Left cardiac atrium (tissue), 4 donors: ENCODE measurements at regions not wholly inside any gene's neighbourhood (a gene's known extent, or its start where the extent isn't known, plus 50 kb on each side); places are given as distances from the start of the nearest gene placed in this dataset.

Experiments used
- ATAC-seq, 2 donors: fragments of 200-7000 bp; cut with Tn5 transposase; one replicate each; pipeline ENCODE4 v1.9.1; 2020; ENCODE audit warnings: mild to moderate bottlenecking in 2 of 2, moderate library complexity in 2 of 2
- DNase-seq: peaks from one replicate; pipeline ENCODE4 v3.0.0-alpha.2; 2020
- intact Hi-C, 2 donors: fragments of 100-400 bp; cut with DNase I; formaldehyde crosslinking; loops; one replicate each; pipeline versions ENCODE4 v1.14.1 to v1.15.1; 2022 to 2023
- donor health status: DM: no; HTN: yes; CAD: no.
- donor health status: DM: no; HTN: yes; CAD: no; lungs with severe emphysema.
- donor health status: DM: yes; HTN: yes; CAD: no.
- donor health status: Dilated cardiomyopathy.

- intact Hi-C loops = no loop called here
- DNase-seq (no peak), ATAC-seq (no peak)
Observed at GRCh38 chr22:47630741-47631534, 868.5 kb downstream of the TBC1D22A start.

- intact Hi-C loops = no loop called here
- ATAC-seq (no peak), DNase-seq (no peak)
Observed at GRCh38 chr22:47629791-47630655, 867.6 kb downstream of the TBC1D22A start.

DNA sequence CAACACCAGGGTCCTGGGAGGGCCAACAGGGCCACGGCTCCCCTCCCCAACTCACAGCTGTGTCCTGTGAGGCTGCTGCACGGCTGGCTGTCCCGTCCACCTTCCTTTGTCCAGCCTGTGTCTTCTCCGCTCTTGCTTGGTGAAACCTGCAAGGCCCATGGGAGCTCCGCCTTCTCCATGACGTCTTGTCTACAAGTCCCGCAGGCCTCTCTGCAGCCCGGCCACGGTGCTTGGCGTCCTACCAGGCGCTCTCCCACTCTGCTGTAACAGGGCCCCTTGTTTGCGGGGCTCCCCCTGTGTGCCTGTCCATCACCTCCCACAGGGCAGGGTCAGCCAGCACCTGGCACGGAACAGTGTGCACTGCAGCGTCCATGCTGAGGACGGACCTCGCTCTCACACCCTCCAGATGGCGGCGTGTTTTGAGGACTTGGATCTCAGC lies 866.8 kb downstream of the TBC1D22A start:
- DNase-seq (no peak), ATAC-seq (no peak)
- intact Hi-C loops = no loop called here

DNA sequence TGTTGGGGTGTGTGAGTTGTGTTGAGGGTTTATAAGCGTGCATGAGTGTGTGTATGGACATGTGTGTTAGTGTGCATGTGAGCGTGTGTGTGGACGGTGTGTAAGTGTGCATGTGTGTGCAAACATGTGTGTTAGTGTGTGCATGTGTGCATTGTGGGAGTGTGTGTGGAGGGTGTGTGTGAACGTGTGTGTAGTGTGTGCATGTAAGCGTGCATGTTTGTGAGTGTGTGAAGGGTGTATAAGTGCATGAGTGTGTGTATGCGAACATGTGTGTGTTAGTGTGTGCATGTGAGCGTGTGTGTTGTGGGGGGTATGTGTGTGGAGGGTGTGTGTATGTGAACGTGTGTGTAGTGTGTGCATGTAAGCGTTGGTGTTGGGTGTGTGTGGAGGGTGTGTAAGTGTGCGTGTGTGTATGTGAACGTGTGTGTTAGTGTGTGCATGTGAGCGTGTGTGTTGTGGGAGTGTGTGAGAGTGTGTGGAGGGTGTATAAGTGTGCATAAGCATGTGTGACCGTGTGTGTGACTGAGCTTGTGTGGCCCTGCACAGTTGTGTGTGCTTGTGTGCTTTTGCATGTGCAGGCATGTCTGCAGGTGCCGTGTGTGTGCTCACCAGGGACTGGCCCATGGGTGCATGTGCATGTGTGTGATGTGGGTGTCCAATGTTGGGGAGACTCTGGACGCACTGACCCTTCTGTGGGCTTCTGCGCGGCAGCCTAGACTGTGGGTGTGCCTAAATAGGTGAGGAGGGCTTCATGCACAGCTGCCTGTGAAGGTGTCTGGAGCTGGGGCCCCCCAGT lies 866.2 kb downstream of the TBC1D22A start:
- intact Hi-C loops = no loop called here
- ATAC-seq (no peak), DNase-seq (no peak)

GRCh38 chr22:47627556-47628253 lies 865.3 kb downstream of the TBC1D22A start:
- no peak for ATAC-seq
- no peak for DNase-seq
- intact Hi-C loops = no loop called here

DNA sequence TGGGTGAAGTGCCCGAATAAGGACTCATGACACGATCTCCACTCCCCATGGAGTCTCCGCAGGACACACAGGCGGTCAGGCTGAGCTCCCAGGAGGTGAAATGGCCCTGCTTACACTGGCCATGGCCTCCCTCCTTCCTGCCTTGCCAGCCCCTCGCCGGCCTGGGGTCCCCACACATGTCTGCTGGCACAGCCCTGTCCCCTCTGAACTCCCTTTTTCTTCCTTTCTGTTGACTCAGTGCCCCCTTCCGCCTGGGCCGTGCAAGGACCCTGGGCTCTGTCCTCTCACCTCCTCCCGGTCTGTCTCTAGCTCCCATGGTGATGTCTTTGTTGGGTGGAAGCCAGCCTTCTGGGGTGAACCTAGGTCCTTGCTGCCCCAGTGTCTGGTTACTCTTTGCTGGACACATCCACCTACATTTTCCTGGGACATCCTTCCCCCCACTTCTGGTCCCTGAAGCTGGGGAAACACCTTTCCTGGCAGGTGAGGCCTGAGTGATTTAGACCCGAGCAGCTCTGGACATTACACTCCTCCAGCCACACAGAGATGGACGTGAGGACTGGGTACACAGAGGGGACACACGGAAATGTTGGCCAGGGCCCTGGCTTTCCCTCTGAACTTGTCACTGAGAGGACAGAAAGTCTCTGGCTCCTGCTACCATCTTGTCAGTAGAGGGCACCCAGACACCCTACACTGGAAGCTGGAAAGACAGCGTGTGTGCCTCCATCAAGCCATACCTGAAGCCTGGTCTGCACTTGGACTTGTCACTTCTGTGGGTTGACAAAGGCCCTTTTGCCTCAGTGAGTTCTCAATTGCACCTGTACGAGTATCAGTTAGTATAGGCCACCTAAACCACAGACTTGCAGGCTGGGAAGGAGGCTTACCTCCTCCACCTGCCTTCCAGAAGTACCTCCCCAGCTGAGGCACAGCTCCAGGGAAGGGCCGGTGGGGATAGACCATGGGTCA lies 864.3 kb downstream of the TBC1D22A start:
- DNase-seq (no peak), ATAC-seq (no peak)
- intact Hi-C loops = no loop called here

GRCh38 chr22:47625531-47626427 lies 863.3 kb downstream of the TBC1D22A start:
- intact Hi-C loops = no loop called here
- DNase-seq (no peak), ATAC-seq (no peak)

DNA sequence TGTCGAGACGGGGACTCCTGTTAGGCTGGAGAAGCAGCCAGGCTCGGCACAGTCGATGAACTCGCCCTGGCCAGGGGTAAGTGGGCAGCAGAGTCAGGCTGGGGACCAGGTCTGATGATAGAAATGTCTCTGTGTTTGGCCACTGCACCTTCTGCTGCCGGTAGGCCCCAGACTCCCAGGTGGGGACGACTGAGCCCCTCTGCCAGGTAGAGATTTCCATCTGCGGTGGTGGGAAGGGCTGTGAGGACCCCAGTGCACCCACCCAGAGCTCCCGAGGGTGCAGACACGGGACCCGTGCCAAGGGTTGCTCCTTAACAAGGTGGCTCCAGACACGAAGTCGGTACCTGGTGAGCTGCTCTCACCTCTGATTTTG lies 862.5 kb downstream of the TBC1D22A start:
- no peak for DNase-seq
- intact Hi-C loops = no loop called here
- ATAC-seq = no peak

DNA sequence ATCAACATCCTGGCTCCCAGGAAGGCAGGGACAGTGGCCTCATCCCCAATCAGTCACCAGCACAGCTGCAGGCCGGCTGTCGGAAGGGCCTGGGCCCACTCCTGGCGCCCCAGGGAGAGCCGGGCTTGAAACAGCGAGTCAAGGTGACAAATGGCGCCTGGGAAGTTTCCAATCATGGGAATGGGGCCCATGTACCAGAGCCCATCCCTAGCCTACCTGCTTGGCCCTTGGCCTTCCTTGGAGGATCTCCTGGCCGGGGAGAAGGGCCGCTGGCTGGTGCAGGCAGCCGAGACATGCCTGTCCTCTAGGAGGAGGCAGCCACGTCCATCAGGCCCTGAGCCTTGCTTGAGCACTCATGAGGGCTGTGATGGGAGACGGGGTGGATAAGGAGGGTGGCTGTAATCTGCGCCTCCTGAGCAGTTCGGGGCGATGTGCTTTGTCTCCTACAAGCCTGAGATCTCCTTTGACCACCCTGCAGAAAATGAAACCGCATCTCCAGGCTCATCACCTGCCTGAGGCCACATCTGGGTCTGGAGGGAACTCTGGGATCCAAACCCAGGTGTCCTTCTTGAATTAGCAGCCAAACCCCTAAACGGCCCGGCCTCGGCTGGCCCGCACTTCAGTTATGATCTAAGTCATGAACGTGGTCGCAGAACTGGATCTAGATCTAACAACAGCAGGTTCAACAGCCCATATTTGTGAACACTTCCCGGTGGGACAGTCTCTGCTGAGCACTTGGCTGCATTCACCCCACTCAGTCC lies 862.0 kb downstream of the TBC1D22A start:
- intact Hi-C loops = no loop called here
- ATAC-seq (no peak), DNase-seq (no peak)

DNA sequence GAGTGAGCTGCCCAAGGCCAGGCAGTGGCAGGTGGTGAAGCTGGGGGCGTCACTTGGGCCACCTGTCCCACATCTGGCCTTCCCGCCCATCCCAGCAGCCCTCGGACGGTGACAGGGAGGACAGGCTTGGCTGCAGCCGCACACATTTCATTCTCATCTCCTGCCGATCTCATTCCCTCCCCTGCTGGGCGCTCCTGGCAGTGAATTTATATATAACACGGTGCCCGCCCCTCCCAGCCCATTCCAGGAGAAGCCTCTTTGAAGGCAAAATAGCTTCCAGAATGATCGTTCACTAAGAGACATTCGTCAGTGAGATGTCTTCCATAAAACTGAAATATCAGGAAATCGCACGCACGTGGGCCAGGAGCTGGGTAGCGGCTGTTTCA lies 861.3 kb downstream of the TBC1D22A start:
- DNase-seq (no peak), ATAC-seq (no peak)
- intact Hi-C loops = no loop called here

GRCh38 chr22:47623066-47623762 lies 860.8 kb downstream of the TBC1D22A start:
- DNase-seq (no peak), ATAC-seq (no peak)
- intact Hi-C loops = no loop called here

GRCh38 chr22:47622541-47622940 lies 860.1 kb downstream of the TBC1D22A start:
- intact Hi-C loops = no loop called here
- no peak for DNase-seq
- ATAC-seq = no peak

DNA sequence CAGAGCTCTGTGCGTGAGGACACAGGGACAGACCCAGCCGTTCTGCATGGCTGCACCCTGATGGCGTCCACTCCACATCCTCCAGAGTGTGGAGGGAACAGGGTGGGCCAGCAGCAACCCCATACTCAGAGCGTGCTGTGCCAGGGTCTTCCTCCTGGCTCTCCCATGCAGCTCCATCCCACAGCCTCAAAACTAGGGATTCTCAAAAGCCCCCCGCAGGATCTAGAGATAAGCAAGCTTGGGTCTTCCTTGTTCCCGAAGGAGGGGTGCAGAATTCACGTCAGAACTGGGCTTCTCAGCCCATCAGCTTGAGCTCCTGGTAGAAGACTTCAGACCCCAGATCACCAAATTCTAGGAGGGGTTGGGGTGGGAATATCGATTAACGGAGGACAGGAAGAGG lies 858.8 kb downstream of the TBC1D22A start:
- intact Hi-C loops = no loop called here
- no peak for DNase-seq
- no peak for ATAC-seq

GRCh38 chr22:47620391-47620790 lies 857.9 kb downstream of the TBC1D22A start:
- DNase-seq = no peak
- ATAC-seq = no peak
- intact Hi-C loops = no loop called here

GRCh38 chr22:47619631-47620030 lies 857.2 kb downstream of the TBC1D22A start:
- ATAC-seq = no peak
- intact Hi-C loops = no loop called here
- DNase-seq = no peak
